ENCODE measurements at regions not wholly inside any gene's neighbourhood (a gene's known extent, or its start where the extent isn't known, plus 50 kb on each side); places are given as distances from the start of the nearest gene placed in this dataset.

- TF ChIP-seq CTCF (IDR thresholded peaks at IDR 0.05; ENCODE audit: low read depth, low read length) (no peak), EZH2phosphoT487 (IDR thresholded peaks at IDR 0.05; ENCODE audit: low read depth) (no peak)
Observed at GRCh38 chr12:20262119-20262518, 106.2 kb upstream of the PDE3A start.

Measured in OCI-LY3 (cell line).